ENCODE measurements at regions not wholly inside any gene's neighbourhood (a gene's known extent, or its start where the extent isn't known, plus 50 kb on each side); places are given as distances from the start of the nearest gene placed in this dataset.
"Not testable (repeated sequence)": the region's sequence is repeated elsewhere in the genome, so short reads cannot be mapped to it uniquely, and the experiment has no call there.

DNA sequence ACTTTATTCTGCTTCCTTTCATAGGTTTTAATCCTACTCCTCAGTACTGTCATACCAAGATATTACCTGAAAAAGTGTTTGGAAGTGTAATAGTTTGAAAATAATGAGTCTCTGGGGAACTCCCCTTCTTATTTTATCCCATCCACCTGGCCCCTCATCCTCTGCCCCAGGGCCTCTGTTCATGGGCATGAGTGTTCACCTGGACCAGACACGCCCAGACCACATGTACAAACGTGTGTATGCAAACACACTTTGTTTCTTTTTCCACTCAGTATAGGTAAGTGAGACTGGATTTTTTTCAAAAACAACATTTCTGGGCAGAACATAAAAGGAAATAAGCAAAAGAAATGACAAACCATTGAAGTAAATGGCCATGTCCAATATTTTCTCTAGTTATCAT, 62.1 kb upstream of the THSD7B start:
- no peak overlapping the region for H2BK12ac ChIP-seq (ENCODE audit: low read length in 2 of 2)
- peaks cover 7% of the 10 kb centered on the region for H3K9me3 ChIP-seq (ENCODE audit: control insufficient read depth, low read length)
- H3K27me3 ChIP-seq (ENCODE audit: control insufficient read depth in 1 of 2, insufficient read depth in 1 of 2, low read length in 2 of 2), result no peaks in the 10 kb centered on the region
- H2BK5ac ChIP-seq (ENCODE audit: low read depth, low read length, poor library complexity, severe bottlenecking), result no peak overlapping the region
- no peak overlapping the region for H3K23ac ChIP-seq (ENCODE audit: low read length in 2 of 2)
- H3K27ac ChIP-seq (ENCODE audit: low read length, poor library complexity, severe bottlenecking), result no peak overlapping the region
- no peak overlapping the region for H4K91ac ChIP-seq (ENCODE audit: low read length)
- no peaks in the 10 kb centered on the region for H3K79me1 ChIP-seq (replicated peaks; ENCODE audit: low read length, poor library complexity, severe bottlenecking)
- H4K8ac ChIP-seq (ENCODE audit: low read length), result no peak overlapping the region
- H2BK15ac ChIP-seq (ENCODE audit: low read depth, poor library complexity, severe bottlenecking), result no peak overlapping the region
- no peaks in the 10 kb centered on the region for H3K4me1 ChIP-seq (ENCODE audit: control insufficient read depth, insufficient read depth, low read depth, low read length)
- no CpG with 5 or more reads among the region's 2 CpGs for WGBS
- no peak overlapping the region for H2AFZ ChIP-seq (ENCODE audit: low read depth, low read length)
- no peaks in the 10 kb centered on the region for H3K36me3 ChIP-seq (ENCODE audit: control insufficient read depth in 1 of 2, insufficient read depth in 2 of 2, low read depth in 1 of 2, low read length in 2 of 2)
- no peak overlapping the region for H3K4me2 ChIP-seq (ENCODE audit: low read length, poor library complexity, severe bottlenecking)
- no peak for DNase-seq
- H3K9ac ChIP-seq (ENCODE audit: low read length), result no peak overlapping the region
- H2BK120ac ChIP-seq (ENCODE audit: low read depth, low read length), result no peak overlapping the region
- no peak overlapping the region for H3K14ac ChIP-seq (ENCODE audit: low read length in 2 of 2)
- H3K18ac ChIP-seq (ENCODE audit: low read depth in 1 of 2, low read length in 2 of 2), result no peak overlapping the region
- no peak overlapping the region for H3K4ac ChIP-seq (ENCODE audit: low read depth in 1 of 2, low read length in 2 of 2)
- no peak overlapping the region for H2AK5ac ChIP-seq (ENCODE audit: low read length, severe bottlenecking)
- H3K4me3 ChIP-seq (ENCODE audit: insufficient read depth in 1 of 2, low read depth in 1 of 2, low read length in 2 of 2), result no peak overlapping the region

DNA sequence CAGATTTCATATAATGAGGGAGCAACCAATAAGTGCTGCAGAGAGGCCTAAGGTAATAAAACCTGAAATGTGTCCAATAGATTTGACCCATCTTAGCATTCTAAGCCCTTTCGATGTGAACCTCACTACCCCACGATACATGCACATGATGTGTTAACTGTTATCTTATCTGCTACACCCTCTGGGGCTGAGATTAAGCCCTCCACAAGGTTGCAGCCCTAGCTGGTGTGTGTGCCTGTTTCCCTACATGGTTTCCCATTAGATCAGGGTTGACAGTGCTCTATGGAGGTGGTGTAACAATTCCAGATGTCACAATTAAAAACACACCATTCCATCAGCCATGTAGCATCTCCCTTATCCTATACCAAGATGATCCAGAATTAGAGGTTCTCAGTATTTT, 68.9 kb upstream of the THSD7B start:
- Histone ChIP-seq H3K4me3 (ENCODE audit: insufficient read depth in 1 of 2, low read depth in 1 of 2, low read length in 2 of 2) (no peak overlapping the region), H3K23ac (ENCODE audit: low read length in 2 of 2) (no peak overlapping the region), H2BK5ac (ENCODE audit: low read depth, low read length, poor library complexity, severe bottlenecking) (no peak overlapping the region), H3K27ac (ENCODE audit: low read length, poor library complexity, severe bottlenecking) (no peak overlapping the region), H3K36me3 (ENCODE audit: control insufficient read depth in 1 of 2, insufficient read depth in 2 of 2, low read depth in 1 of 2, low read length in 2 of 2) (no peaks in the 10 kb centered on the region), H3K4ac (ENCODE audit: low read depth in 1 of 2, low read length in 2 of 2) (no peak overlapping the region), H4K91ac (ENCODE audit: low read length) (no peak overlapping the region), H4K8ac (ENCODE audit: low read length) (no peak overlapping the region), H3K79me1 (replicated peaks; ENCODE audit: low read length, poor library complexity, severe bottlenecking) (no peaks in the 10 kb centered on the region), H3K27me3 (ENCODE audit: control insufficient read depth in 1 of 2, insufficient read depth in 1 of 2, low read length in 2 of 2) (no peaks in the 10 kb centered on the region), H2BK12ac (ENCODE audit: low read length in 2 of 2) (no peak overlapping the region), H3K18ac (ENCODE audit: low read depth in 1 of 2, low read length in 2 of 2) (no peak overlapping the region), H3K14ac (ENCODE audit: low read length in 2 of 2) (no peak overlapping the region), H3K4me1 (ENCODE audit: control insufficient read depth, insufficient read depth, low read depth, low read length) (no peaks in the 10 kb centered on the region), H3K9me3 (ENCODE audit: control insufficient read depth, low read length) (peaks cover 7% of the 10 kb centered on the region), H2BK15ac (ENCODE audit: low read depth, poor library complexity, severe bottlenecking) (no peak overlapping the region), H2BK120ac (ENCODE audit: low read depth, low read length) (no peak overlapping the region), H3K4me2 (ENCODE audit: low read length, poor library complexity, severe bottlenecking) (no peak overlapping the region), H2AFZ (ENCODE audit: low read depth, low read length) (no peak overlapping the region), H2AK5ac (ENCODE audit: low read length, severe bottlenecking) (no peak overlapping the region), H3K9ac (ENCODE audit: low read length) (no peak overlapping the region)
- WGBS, result 52% methylated on average over 2 of the region's 2 CpGs
- DNase-seq, result no peak

DNA sequence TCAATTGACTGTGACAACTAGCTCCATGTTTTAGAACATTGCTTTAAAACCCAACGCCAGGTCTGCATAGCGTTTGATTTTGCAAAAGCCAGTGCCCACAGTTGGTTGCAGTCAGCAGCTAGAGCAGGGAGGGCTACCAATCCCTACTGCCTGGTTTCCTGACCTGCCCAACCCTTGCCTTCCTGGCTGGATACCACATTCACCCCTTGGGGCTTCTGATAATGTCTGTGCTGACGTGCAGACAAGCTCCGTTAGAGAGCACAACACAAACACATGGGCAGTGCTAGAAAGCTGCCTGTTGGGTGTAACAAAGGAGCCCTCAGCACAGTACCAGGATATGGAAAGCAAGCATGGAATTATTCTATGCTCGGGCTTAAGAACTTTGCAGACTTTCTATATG, 71.4 kb upstream of the THSD7B start:
- Histone ChIP-seq H2BK120ac (ENCODE audit: low read depth, low read length) (no peak overlapping the region), H3K9me3 (ENCODE audit: control insufficient read depth, low read length) (no peaks in the 10 kb centered on the region), H2BK15ac (ENCODE audit: low read depth, poor library complexity, severe bottlenecking) (no peak overlapping the region), H3K18ac (ENCODE audit: low read depth in 1 of 2, low read length in 2 of 2) (no peak overlapping the region), H3K27ac (ENCODE audit: low read length, poor library complexity, severe bottlenecking) (no peak overlapping the region), H3K23ac (ENCODE audit: low read length in 2 of 2) (no peak overlapping the region), H3K27me3 (ENCODE audit: control insufficient read depth in 1 of 2, insufficient read depth in 1 of 2, low read length in 2 of 2) (no peaks in the 10 kb centered on the region), H2BK12ac (ENCODE audit: low read length in 2 of 2) (no peak overlapping the region), H3K4me2 (ENCODE audit: low read length, poor library complexity, severe bottlenecking) (no peak overlapping the region), H2BK5ac (ENCODE audit: low read depth, low read length, poor library complexity, severe bottlenecking) (no peak overlapping the region), H4K91ac (ENCODE audit: low read length) (no peak overlapping the region), H3K4ac (ENCODE audit: low read depth in 1 of 2, low read length in 2 of 2) (no peak overlapping the region), H3K9ac (ENCODE audit: low read length) (no peak overlapping the region), H4K8ac (ENCODE audit: low read length) (no peak overlapping the region), H3K14ac (ENCODE audit: low read length in 2 of 2) (no peak overlapping the region), H3K36me3 (ENCODE audit: control insufficient read depth in 1 of 2, insufficient read depth in 2 of 2, low read depth in 1 of 2, low read length in 2 of 2) (no peaks in the 10 kb centered on the region), H2AK5ac (ENCODE audit: low read length, severe bottlenecking) (no peak overlapping the region), H2AFZ (ENCODE audit: low read depth, low read length) (no peak overlapping the region), H3K4me3 (ENCODE audit: insufficient read depth in 1 of 2, low read depth in 1 of 2, low read length in 2 of 2) (no peak overlapping the region), H3K79me1 (replicated peaks; ENCODE audit: low read length, poor library complexity, severe bottlenecking) (no peaks in the 10 kb centered on the region), H3K4me1 (ENCODE audit: control insufficient read depth, insufficient read depth, low read depth, low read length) (no peaks in the 10 kb centered on the region)
- DNase-seq, result no peak
- WGBS, result 58% methylated on average over 5 of the region's 5 CpGs

DNA sequence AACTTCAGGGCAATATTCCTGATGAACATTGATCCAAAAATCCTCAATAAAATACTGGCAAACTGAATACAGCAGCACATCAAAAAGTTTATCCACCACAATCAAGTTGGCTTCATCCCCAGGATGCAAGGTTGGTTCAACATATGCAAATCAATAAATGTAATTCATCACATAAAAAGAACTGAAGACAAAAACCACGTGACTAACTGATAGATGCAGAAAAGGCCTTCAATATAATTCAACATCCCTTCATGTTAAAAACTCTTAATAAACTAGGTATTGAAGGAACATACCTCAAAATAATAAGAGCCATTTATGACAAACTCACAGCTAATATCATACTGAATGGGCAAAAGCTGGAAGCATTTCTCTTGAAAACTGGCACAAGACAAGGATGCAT, 85.3 kb upstream of the THSD7B start:
- H3K23ac ChIP-seq (ENCODE audit: low read length in 2 of 2); DNase-seq; H2AFZ ChIP-seq (ENCODE audit: low read depth, low read length); H2BK12ac ChIP-seq (ENCODE audit: low read length in 2 of 2); H3K27ac ChIP-seq (ENCODE audit: low read length, poor library complexity, severe bottlenecking); H3K4ac ChIP-seq (ENCODE audit: low read depth in 1 of 2, low read length in 2 of 2); H3K36me3 ChIP-seq (ENCODE audit: control insufficient read depth in 1 of 2, insufficient read depth in 2 of 2, low read depth in 1 of 2, low read length in 2 of 2); H3K9ac ChIP-seq (ENCODE audit: low read length); H4K91ac ChIP-seq (ENCODE audit: low read length); H3K9me3 ChIP-seq (ENCODE audit: control insufficient read depth, low read length); H3K79me1 ChIP-seq (replicated peaks; ENCODE audit: low read length, poor library complexity, severe bottlenecking); H3K14ac ChIP-seq (ENCODE audit: low read length in 2 of 2); H2AK5ac ChIP-seq (ENCODE audit: low read length, severe bottlenecking); H2BK5ac ChIP-seq (ENCODE audit: low read depth, low read length, poor library complexity, severe bottlenecking); H2BK15ac ChIP-seq (ENCODE audit: low read depth, poor library complexity, severe bottlenecking); H3K18ac ChIP-seq (ENCODE audit: low read depth in 1 of 2, low read length in 2 of 2); H4K8ac ChIP-seq (ENCODE audit: low read length); H3K27me3 ChIP-seq (ENCODE audit: control insufficient read depth in 1 of 2, insufficient read depth in 1 of 2, low read length in 2 of 2); H3K4me1 ChIP-seq (ENCODE audit: control insufficient read depth, insufficient read depth, low read depth, low read length); H3K4me3 ChIP-seq (ENCODE audit: insufficient read depth in 1 of 2, low read depth in 1 of 2, low read length in 2 of 2); H3K4me2 ChIP-seq (ENCODE audit: low read length, poor library complexity, severe bottlenecking); H2BK120ac ChIP-seq (ENCODE audit: low read depth, low read length): not testable (repeated sequence)
- 13% methylated on average over 1 of the region's 1 CpG for WGBS
